ENCODE measurements at regions not wholly inside any gene's neighbourhood (a gene's known extent, or its start where the extent isn't known, plus 50 kb on each side); places are given as distances from the start of the nearest gene placed in this dataset.

- TF ChIP-seq ZNF366 (tag by site-specific recombination; conservative IDR thresholded peaks at IDR 0.05), result no peak
- no peak for TF ChIP-seq CTCF (tag by site-specific recombination; IDR thresholded peaks at IDR 0.05)
- TF ChIP-seq ZBTB21 (tag by site-specific recombination; IDR thresholded peaks at IDR 0.05), result no peak
- no peak for TF ChIP-seq REST (tag by site-specific recombination; IDR thresholded peaks at IDR 0.05)
- TF ChIP-seq MZF1 (tag by site-specific recombination; IDR thresholded peaks at IDR 0.05; ENCODE audit: borderline replicate concordance), result no peak
- TF ChIP-seq ZNF138 (tag by site-specific recombination; IDR thresholded peaks at IDR 0.05; ENCODE audit: borderline replicate concordance), result no peak
- no peak for TF ChIP-seq GLIS2 (tag by site-specific recombination; IDR thresholded peaks at IDR 0.05)
- no peak for TF ChIP-seq ZFHX2 (tag by site-specific recombination; conservative IDR thresholded peaks at IDR 0.05)
- TF ChIP-seq ZNF501 (tag by site-specific recombination; IDR thresholded peaks at IDR 0.05), result no peak
- no peak for TF ChIP-seq KLF10 (tag by site-specific recombination; IDR thresholded peaks at IDR 0.05)
- TF ChIP-seq ZNF660 (tag by site-specific recombination; IDR thresholded peaks at IDR 0.05), result no peak
- TF ChIP-seq ZNF580 (tag by site-specific recombination; IDR thresholded peaks at IDR 0.05), result no peak
- no peak for TF ChIP-seq ZNF239 (tag by site-specific recombination; IDR thresholded peaks at IDR 0.05)
Observed at GRCh38 chr22:48530666-48531065, 1297.0 kb downstream of the BRD1 start.
